ENCODE measurements at regions not wholly inside any gene's neighbourhood (a gene's known extent, or its start where the extent isn't known, plus 50 kb on each side); places are given as distances from the start of the nearest gene placed in this dataset.

DNA sequence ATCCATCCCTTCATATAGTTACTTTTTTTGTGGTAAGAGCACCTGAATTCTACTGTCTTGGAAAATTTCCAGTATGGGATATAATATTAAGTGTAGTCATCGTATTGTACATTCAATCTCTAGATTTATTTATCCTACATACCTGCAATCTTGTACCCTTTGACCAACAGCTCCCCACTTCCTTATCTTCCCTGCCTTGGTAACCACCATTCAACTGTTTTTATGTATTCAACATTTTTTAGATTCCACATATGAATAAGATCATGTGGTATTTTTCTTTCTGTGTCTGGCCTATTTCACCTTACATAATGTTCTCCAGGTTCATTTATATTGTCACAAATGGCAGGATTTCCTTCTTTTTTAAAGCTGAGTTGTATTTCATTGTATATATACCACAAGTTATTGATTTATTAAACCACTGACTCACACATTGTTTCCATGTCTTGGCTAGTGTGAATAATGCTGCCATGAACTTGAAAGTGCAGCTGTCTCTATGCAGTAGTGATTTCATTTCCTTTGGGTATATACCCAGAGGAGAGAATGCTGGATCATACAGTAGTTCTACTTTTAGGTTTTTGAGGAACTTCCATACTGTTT, 572.5 kb downstream of the MAGEB5 start:
- TF ChIP-seq POLR2A (IDR thresholded peaks at IDR 0.05): no peak
- TF ChIP-seq, protein P1, sequence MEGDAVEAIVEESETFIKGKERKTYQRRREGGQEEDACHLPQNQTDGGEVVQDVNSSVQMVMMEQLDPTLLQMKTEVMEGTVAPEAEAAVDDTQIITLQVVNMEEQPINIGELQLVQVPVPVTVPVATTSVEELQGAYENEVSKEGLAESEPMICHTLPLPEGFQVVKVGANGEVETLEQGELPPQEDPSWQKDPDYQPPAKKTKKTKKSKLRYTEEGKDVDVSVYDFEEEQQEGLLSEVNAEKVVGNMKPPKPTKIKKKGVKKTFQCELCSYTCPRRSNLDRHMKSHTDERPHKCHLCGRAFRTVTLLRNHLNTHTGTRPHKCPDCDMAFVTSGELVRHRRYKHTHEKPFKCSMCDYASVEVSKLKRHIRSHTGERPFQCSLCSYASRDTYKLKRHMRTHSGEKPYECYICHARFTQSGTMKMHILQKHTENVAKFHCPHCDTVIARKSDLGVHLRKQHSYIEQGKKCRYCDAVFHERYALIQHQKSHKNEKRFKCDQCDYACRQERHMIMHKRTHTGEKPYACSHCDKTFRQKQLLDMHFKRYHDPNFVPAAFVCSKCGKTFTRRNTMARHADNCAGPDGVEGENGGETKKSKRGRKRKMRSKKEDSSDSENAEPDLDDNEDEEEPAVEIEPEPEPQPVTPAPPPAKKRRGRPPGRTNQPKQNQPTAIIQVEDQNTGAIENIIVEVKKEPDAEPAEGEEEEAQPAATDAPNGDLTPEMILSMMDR (IDR thresholded peaks at IDR 0.05): no peak
- no peak for TF ChIP-seq EP300 (IDR thresholded peaks at IDR 0.05)
